ENCODE measurements at regions not wholly inside any gene's neighbourhood (a gene's known extent, or its start where the extent isn't known, plus 50 kb on each side); places are given as distances from the start of the nearest gene placed in this dataset.
"Not testable (repeated sequence)": the region's sequence is repeated elsewhere in the genome, so short reads cannot be mapped to it uniquely, and the experiment has no call there.

- not testable (repeated sequence) for H3K4me3 Mint-ChIP-seq; H3K36me3 Mint-ChIP-seq (ENCODE audit: low read depth); ATAC-seq; H3K27ac Mint-ChIP-seq; H3K4me1 Mint-ChIP-seq; H3K27me3 Mint-ChIP-seq; DNase-seq; H3K9me3 Mint-ChIP-seq
These were observed 100.4 kb upstream of the RUFY1 start for GRCh38 chr5:179449950-179450349.

- not testable (repeated sequence) for H3K4me3 Mint-ChIP-seq; H3K36me3 Mint-ChIP-seq (ENCODE audit: low read depth); H3K9me3 Mint-ChIP-seq; H3K27me3 Mint-ChIP-seq; ATAC-seq; H3K4me1 Mint-ChIP-seq; DNase-seq; H3K27ac Mint-ChIP-seq
These were observed 102.1 kb upstream of the RUFY1 start for GRCh38 chr5:179448282-179448681.

GRCh38 chr5:179442289-179442688 is 97.0 kb upstream of the ADAMTS2 start:
- H3K4me1 Mint-ChIP-seq; H3K4me3 Mint-ChIP-seq; H3K27ac Mint-ChIP-seq; H3K9me3 Mint-ChIP-seq; H3K36me3 Mint-ChIP-seq (ENCODE audit: low read depth); DNase-seq; H3K27me3 Mint-ChIP-seq; ATAC-seq: not testable (repeated sequence)

GRCh38 chr5:179439181-179439985 is 94.1 kb upstream of the ADAMTS2 start:
- Mint-ChIP-seq H3K36me3 (ENCODE audit: low read depth) (no peaks in the 10 kb centered on the region), H3K4me3 (no peak overlapping the region), H3K27ac (no peak overlapping the region), H3K9me3 (no peaks in the 10 kb centered on the region), H3K4me1 (no peaks in the 10 kb centered on the region), H3K27me3 (peaks cover 4% of the 10 kb centered on the region)
- ATAC-seq (peak; percentile 24), DNase-seq (no peak)

- DNase-seq: no peak
- Mint-ChIP-seq H3K4me3 (no peak overlapping the region), H3K27ac (no peak overlapping the region), H3K36me3 (ENCODE audit: low read depth) (no peaks in the 10 kb centered on the region), H3K27me3 (peaks cover 4% of the 10 kb centered on the region), H3K9me3 (no peaks in the 10 kb centered on the region), H3K4me1 (no peaks in the 10 kb centered on the region)
- ATAC-seq: no peak
These were observed 93.2 kb upstream of the ADAMTS2 start for GRCh38 chr5:179438461-179438860.

GRCh38 chr5:179438011-179438441 is 92.8 kb upstream of the ADAMTS2 start:
- no peak for DNase-seq
- H3K4me1 Mint-ChIP-seq: no peaks in the 10 kb centered on the region
- H3K36me3 Mint-ChIP-seq (ENCODE audit: low read depth): no peaks in the 10 kb centered on the region
- ATAC-seq: no peak
- H3K27ac Mint-ChIP-seq: no peak overlapping the region
- H3K27me3 Mint-ChIP-seq: peaks cover 4% of the 10 kb centered on the region
- no peaks in the 10 kb centered on the region for H3K9me3 Mint-ChIP-seq
- no peak overlapping the region for H3K4me3 Mint-ChIP-seq

- Mint-ChIP-seq H3K4me3 (no peak overlapping the region), H3K9me3 (no peaks in the 10 kb centered on the region), H3K27me3 (peaks cover 3% of the 10 kb centered on the region), H3K27ac (no peak overlapping the region), H3K36me3 (ENCODE audit: low read depth) (no peaks in the 10 kb centered on the region), H3K4me1 (no peaks in the 10 kb centered on the region)
- DNase-seq (no peak), ATAC-seq (no peak)
These were observed 92.2 kb upstream of the ADAMTS2 start for GRCh38 chr5:179437341-179438001.

- no peak overlapping the region for H3K27ac Mint-ChIP-seq
- H3K4me3 Mint-ChIP-seq: no peak overlapping the region
- H3K36me3 Mint-ChIP-seq (ENCODE audit: low read depth): no peaks in the 10 kb centered on the region
- ATAC-seq: no peak
- H3K4me1 Mint-ChIP-seq: no peaks in the 10 kb centered on the region
- H3K27me3 Mint-ChIP-seq: no peaks in the 10 kb centered on the region
- H3K9me3 Mint-ChIP-seq: no peaks in the 10 kb centered on the region
- DNase-seq: no peak
These were observed 91.3 kb upstream of the ADAMTS2 start for GRCh38 chr5:179436321-179437122.

GRCh38 chr5:179435731-179436315 is 90.6 kb upstream of the ADAMTS2 start:
- DNase-seq: no peak
- H3K9me3 Mint-ChIP-seq: no peaks in the 10 kb centered on the region
- no peaks in the 10 kb centered on the region for H3K27me3 Mint-ChIP-seq
- ATAC-seq: no peak
- no peak overlapping the region for H3K4me3 Mint-ChIP-seq
- H3K4me1 Mint-ChIP-seq: no peaks in the 10 kb centered on the region
- no peak overlapping the region for H3K27ac Mint-ChIP-seq
- H3K36me3 Mint-ChIP-seq (ENCODE audit: low read depth): no peaks in the 10 kb centered on the region

GRCh38 chr5:179435181-179435580 is 89.9 kb upstream of the ADAMTS2 start:
- Mint-ChIP-seq H3K27me3 (no peaks in the 10 kb centered on the region), H3K4me3 (no peak overlapping the region), H3K9me3 (no peaks in the 10 kb centered on the region), H3K36me3 (ENCODE audit: low read depth) (no peaks in the 10 kb centered on the region), H3K4me1 (no peaks in the 10 kb centered on the region), H3K27ac (no peak overlapping the region)
- DNase-seq (no peak), ATAC-seq (no peak)

- Mint-ChIP-seq H3K9me3 (no peaks in the 10 kb centered on the region), H3K4me1 (no peaks in the 10 kb centered on the region), H3K27ac (no peak overlapping the region), H3K4me3 (no peak overlapping the region), H3K36me3 (ENCODE audit: low read depth) (no peaks in the 10 kb centered on the region), H3K27me3 (no peaks in the 10 kb centered on the region)
- DNase-seq (no peak), ATAC-seq (no peak)
These were observed 87.3 kb upstream of the ADAMTS2 start for GRCh38 chr5:179432547-179432946.

- ATAC-seq: no peak
- H3K4me3 Mint-ChIP-seq: no peak overlapping the region
- no peaks in the 10 kb centered on the region for H3K9me3 Mint-ChIP-seq
- no peak for DNase-seq
- H3K27me3 Mint-ChIP-seq: no peaks in the 10 kb centered on the region
- H3K36me3 Mint-ChIP-seq (ENCODE audit: low read depth): no peaks in the 10 kb centered on the region
- H3K4me1 Mint-ChIP-seq: no peaks in the 10 kb centered on the region
- H3K27ac Mint-ChIP-seq: no peak overlapping the region
These were observed 86.1 kb upstream of the ADAMTS2 start for GRCh38 chr5:179431221-179431824.

GRCh38 chr5:179430193-179431175 is 85.2 kb upstream of the ADAMTS2 start:
- no peak overlapping the region for H3K27ac Mint-ChIP-seq
- no peak overlapping the region for H3K4me3 Mint-ChIP-seq
- no peaks in the 10 kb centered on the region for H3K9me3 Mint-ChIP-seq
- no peaks in the 10 kb centered on the region for H3K36me3 Mint-ChIP-seq (ENCODE audit: low read depth)
- H3K4me1 Mint-ChIP-seq: no peaks in the 10 kb centered on the region
- H3K27me3 Mint-ChIP-seq: no peaks in the 10 kb centered on the region
- no peak for ATAC-seq
- DNase-seq: no peak

All from activated naive CD8-positive, alpha-beta T cell treated with anti-CD3 and anti-CD28 coated beads, Interleukin-2, amount 50 U/mL, for 24 hours (primary cell).